H1 (cell line): ENCODE measurements at regions not wholly inside any gene's neighbourhood (a gene's known extent, or its start where the extent isn't known, plus 50 kb on each side); places are given as distances from the start of the nearest gene placed in this dataset.

Experiments
- CTCF ChIA-PET: fragments of 300-600 bp; sonication (Branson Sonifier 250); formaldehyde crosslinking; loops from one replicate; lab custom pipeline; 2021; ENCODE audit not compliant: partially characterized antibody; lab: Charles Lee
- POLR2A ChIA-PET: fragments of 300-600 bp; sonication (Branson Sonifier 250); formaldehyde crosslinking; loops from one replicate; lab custom pipeline; 2021; ENCODE audit warnings: inconsistent platforms; ENCODE audit not compliant: partially characterized antibody; lab: Charles Lee
- DNase-seq, 2 experiments: peaks; one replicate each; pipeline versions ENCODE4 v3.0.0 to v3.0.0-alpha.2; 2010 to 2022; ENCODE audit warnings: low spot score in 2 of 2, low read depth in 1 of 2, mixed read lengths in 1 of 2
- FAIRE-seq: peaks from 2 replicates; lab custom pipeline; 2011; peaks lifted over from hg19 to GRCh38; lab: Jason Lieb, UNC
- H2AFZ ChIP-seq: 2 replicates; pipeline ENCODE4 v1.8.1; 2012; ENCODE audit warnings: low read length, inconsistent platforms
- H2AK5ac ChIP-seq: 2 replicates; pipeline ENCODE4 v1.6.1; 2013; ENCODE audit warnings: low read depth, low read length
- H2BK120ac ChIP-seq: replicated peaks from 2 replicates; pipeline ENCODE3; 2013; ENCODE audit warnings: low read depth, low read length, inconsistent platforms
- H2BK12ac ChIP-seq: 2 replicates; pipeline ENCODE4 v1.6.1; 2013; ENCODE audit warnings: low read depth, low read length
- H2BK15ac ChIP-seq: 2 replicates; pipeline ENCODE4 v1.6.1; 2013; ENCODE audit warnings: low read length
- H2BK20ac ChIP-seq: 2 replicates; pipeline ENCODE4 v1.6.1; 2013; ENCODE audit warnings: low read length
- H2BK5ac ChIP-seq: 2 replicates; pipeline ENCODE4 v1.6.1; 2013; ENCODE audit warnings: low read depth, low read length
- H3K14ac ChIP-seq: 2 replicates; pipeline ENCODE4 v1.6.1; 2013; ENCODE audit warnings: inconsistent platforms; ENCODE audit not compliant: insufficient read length
- H3K18ac ChIP-seq: 2 replicates; pipeline ENCODE4 v1.6.1; 2013; ENCODE audit warnings: low read length; ENCODE audit errors: extremely low read depth
- H3K23ac ChIP-seq: 2 replicates; pipeline ENCODE4 v1.6.1; 2013; ENCODE audit warnings: inconsistent platforms; ENCODE audit not compliant: insufficient read length
- H3K23me2 ChIP-seq: 2 replicates; pipeline ENCODE4 v1.6.1; 2013; ENCODE audit warnings: low read depth, low read length
- H3K27ac ChIP-seq: 2 replicates; pipeline ENCODE4 v1.6.1; 2011; ENCODE audit warnings: low read depth, low read length, inconsistent platforms
- H3K27me3 ChIP-seq, 4 experiments: replicated peaks in 1 of 4; 1 replicate in 1 of 4; 2 replicates in 3 of 4; pipeline versions ENCODE4 v1.6.1 to v1.8.1; 2011 to 2013; ENCODE audit warnings: low read length in 3 of 4, mild to moderate bottlenecking in 3 of 4, inconsistent platforms in 2 of 4, mixed read lengths in 2 of 4, moderate library complexity in 1 of 4; ENCODE audit not compliant: control insufficient read depth in 3 of 4, insufficient read depth in 3 of 4; ENCODE audit errors: extremely low read depth in 1 of 4
- H3K36me3 ChIP-seq, 4 experiments: 2 replicates each; pipeline versions ENCODE4 v1.6.1 to v1.8.1; 2011 to 2013; ENCODE audit warnings: mild to moderate bottlenecking in 4 of 4, low read length in 3 of 4, moderate library complexity in 2 of 4, control low read depth in 1 of 4, inconsistent platforms in 1 of 4; ENCODE audit not compliant: insufficient read depth in 4 of 4, control insufficient read depth in 2 of 4
- H3K4ac ChIP-seq: replicated peaks from 2 replicates; pipeline ENCODE3; 2013; ENCODE audit warnings: low read length, low read depth, mixed read lengths, inconsistent platforms; ENCODE audit not compliant: insufficient read length
- H3K4me1 ChIP-seq, 4 experiments: replicated peaks in 1 of 4; 1 replicate in 1 of 4; 2 replicates in 3 of 4; pipeline versions ENCODE4 v1.6.1 to v1.8.1; 2011 to 2013; ENCODE audit warnings: low read length in 3 of 4, inconsistent platforms in 2 of 4, mixed read lengths in 1 of 4; ENCODE audit not compliant: insufficient read depth in 4 of 4, control insufficient read depth in 3 of 4
- H3K4me2 ChIP-seq, 2 experiments: 2 replicates each; pipeline versions ENCODE4 v1.6.1 to v1.8.1; 2011 to 2013; ENCODE audit warnings: low read depth in 2 of 2, low read length in 2 of 2, control low read depth in 1 of 2, inconsistent platforms in 1 of 2, mild to moderate bottlenecking in 1 of 2; ENCODE audit not compliant: insufficient read depth in 1 of 2
- H3K4me3 ChIP-seq, 4 experiments: fragments of 200-600, 300-600 bp in 1 of 4; sonication (generic), shearing (Covaris generic), sonication (Bioruptor Twin) in 1 of 4; 2 replicates each; pipeline versions ENCODE4 v1.5.1 to v1.8.1; 2011 to 2016; ENCODE audit warnings: low read length in 4 of 4, low read depth in 3 of 4, control low read depth in 2 of 4, inconsistent platforms in 2 of 4, mild to moderate bottlenecking in 2 of 4, mixed read lengths in 1 of 4, moderate library complexity in 1 of 4; ENCODE audit not compliant: insufficient read depth in 2 of 4; ENCODE audit errors: extremely low read depth in 1 of 4
- H3K56ac ChIP-seq: replicated peaks from 2 replicates; pipeline ENCODE3; 2013; ENCODE audit warnings: low read depth, mild to moderate bottlenecking, mixed read lengths, low read length, inconsistent platforms; ENCODE audit not compliant: insufficient read length
- H3K79me1 ChIP-seq: 2 replicates; pipeline ENCODE4 v1.6.1; 2013; ENCODE audit warnings: low read depth, low read length, control low read depth
- H3K79me2 ChIP-seq, 2 experiments: 2 replicates each; pipeline versions ENCODE4 v1.6.1 to v1.8.1; 2012 to 2013; ENCODE audit warnings: low read length in 2 of 2, mild to moderate bottlenecking in 2 of 2, inconsistent platforms in 1 of 2; ENCODE audit not compliant: insufficient read depth in 2 of 2, control insufficient read depth in 1 of 2
- H3K9ac ChIP-seq, 4 experiments: replicated peaks in 1 of 4; 1 replicate in 1 of 4; 2 replicates in 3 of 4; pipeline versions ENCODE4 v1.6.1 to v1.8.1; 2011 to 2013; ENCODE audit warnings: low read depth in 3 of 4, low read length in 3 of 4, control low read depth in 2 of 4, mild to moderate bottlenecking in 2 of 4, moderate library complexity in 2 of 4, inconsistent platforms in 1 of 4; ENCODE audit errors: extremely low read depth in 1 of 4
- H3K9me3 ChIP-seq, 2 experiments: 2 replicates each; pipeline versions ENCODE4 v1.6.1 to v1.8.1; 2012 to 2013; ENCODE audit warnings: mild to moderate bottlenecking in 2 of 2, moderate library complexity in 2 of 2, control low read depth in 1 of 2, inconsistent platforms in 1 of 2, low read depth in 1 of 2, low read length in 1 of 2, mixed read lengths in 1 of 2; ENCODE audit not compliant: insufficient read depth in 2 of 2
- H4K20me1 ChIP-seq, 2 experiments: replicated peaks in 1 of 2; 2 replicates each; pipeline versions ENCODE3 to v1.8.1; 2011 to 2013; ENCODE audit warnings: inconsistent platforms in 2 of 2, low read length in 2 of 2, mild to moderate bottlenecking in 1 of 2; ENCODE audit not compliant: insufficient read depth in 2 of 2, control insufficient read depth in 1 of 2
- H4K5ac ChIP-seq: 2 replicates; pipeline ENCODE4 v1.6.1; 2013; ENCODE audit warnings: low read length, low read depth, mixed read lengths, inconsistent platforms; ENCODE audit not compliant: insufficient read length
- H4K8ac ChIP-seq: 2 replicates; pipeline ENCODE4 v1.8.0; 2013; ENCODE audit warnings: mild to moderate bottlenecking, moderate library complexity, low read length, inconsistent platforms; ENCODE audit not compliant: insufficient read depth; ENCODE audit errors: extremely low read depth
- H4K91ac ChIP-seq: replicated peaks from 2 replicates; pipeline ENCODE3; 2013; ENCODE audit warnings: low read length, mixed read lengths, inconsistent platforms; ENCODE audit not compliant: insufficient read length
- BACH1 ChIP-seq: IDR thresholded peaks from 2 replicates; pipeline ENCODE4 v1.6.1; 2012; ENCODE audit warnings: low read length, improper control_type of control experiment
- CBX8 ChIP-seq: fragments of 300-800, 300-1000 bp; sonication (generic); IDR thresholded peaks from 2 replicates; pipeline ENCODE4 v1.7.1; 2016; ENCODE audit warnings: low read depth, low read length, borderline replicate concordance
- CEBPB ChIP-seq: IDR thresholded peaks from 2 replicates; pipeline ENCODE4 v1.6.1; 2012; ENCODE audit warnings: low read depth, low read length
- KDM5A ChIP-seq: fragments of 200-600 bp; IDR thresholded peaks from 2 replicates; pipeline ENCODE4 v1.7.1; 2012; ENCODE audit warnings: mild to moderate bottlenecking, low read length, inconsistent platforms, mixed read lengths
- PHF8 ChIP-seq: fragments of 200-600 bp; sonication (generic); conservative IDR thresholded peaks from 2 replicates; pipeline ENCODE4 v1.7.1; 2012; ENCODE audit warnings: low read depth, mild to moderate bottlenecking, inconsistent platforms, low read length, moderate library complexity
- POLR2AphosphoS5 ChIP-seq: IDR thresholded peaks from 2 replicates; pipeline ENCODE4 v1.6.1; 2011; ENCODE audit warnings: low read depth, low read length
- WGBS, 2 experiments: shearing (Covaris generic) in 1 of 2; methylation state at CpG; one replicate each; pipeline versions ENCODE4 v1.1.6 to v1.1.7; 2013 to 2015; ENCODE audit warnings: low lambda C conversion rate in 2 of 2, mixed read lengths in 2 of 2, inconsistent platforms in 1 of 2, low coverage in 1 of 2, missing lambda C conversion rate in 1 of 2; ENCODE audit not compliant: insufficient replicate concordance in 2 of 2, insufficient coverage in 1 of 2, insufficient read length in 1 of 2; ENCODE audit errors: extremely low coverage in 1 of 2, missing lambda C conversion rate in 1 of 2; 5-methylcytosine and 5-hydroxymethylcytosine counted together
- TF ChIP-seq, protein P1 (sequence below), 3 experiments: IDR thresholded peaks; 1 replicate in 2 of 3; 2 replicates in 1 of 3; pipeline versions ENCODE4 v1.5.1 to v1.6.1; 2011; ENCODE audit warnings: low read length in 3 of 3, mild to moderate bottlenecking in 3 of 3, inconsistent platforms in 2 of 3, low read depth in 1 of 3, moderate library complexity in 1 of 3; ENCODE audit not compliant: insufficient read depth in 1 of 3; ENCODE audit errors: control extremely low read depth in 1 of 3

DNA sequence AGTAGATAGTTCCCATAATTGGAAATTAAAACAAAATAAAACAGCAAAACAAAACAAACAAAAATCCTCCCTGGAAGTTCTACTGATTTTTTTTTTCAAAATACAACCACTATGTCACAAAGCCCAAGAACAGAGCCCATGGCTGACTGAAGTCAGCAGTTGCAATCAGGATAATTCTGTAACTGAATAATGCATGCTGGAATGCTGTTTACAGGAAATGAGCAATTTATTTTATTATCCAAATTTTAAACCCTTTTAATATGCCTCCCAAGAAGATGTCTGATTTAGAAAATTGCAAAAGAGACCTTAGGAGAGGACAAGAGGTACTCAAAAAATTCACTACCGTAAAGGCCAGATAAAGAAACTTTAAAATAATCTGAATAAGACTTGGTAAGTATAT lies 578.2 kb downstream of the TOX3 start:
- Histone ChIP-seq H3K18ac (no peak overlapping the region), H3K14ac (no peak overlapping the region), H4K8ac (no peak overlapping the region), H2BK120ac (no peak overlapping the region), H2BK15ac (no peak overlapping the region), H2AK5ac (no peak overlapping the region), H3K79me2 (no peaks in the 10 kb centered on the region), H3K4me2 (no peak overlapping the region), H3K4ac (no peak overlapping the region), H2BK20ac (no peak overlapping the region), H2BK12ac (no peak overlapping the region), H3K27me3 (no peaks in the 10 kb centered on the region), H4K91ac (no peak overlapping the region), H3K23me2 (no peaks in the 10 kb centered on the region; the same call in 1 of the 2 replicates), H2BK5ac (no peak overlapping the region), H3K4me3 (no peak overlapping the region), H3K36me3 (no peaks in the 10 kb centered on the region), H3K79me1 (no peaks in the 10 kb centered on the region), H3K4me1 (peaks cover 0 to 8% (median under 1%) of the 10 kb centered on the region in 4 experiments; a peak in 2 of 7 replicates), H2AFZ (no peak overlapping the region), H3K9me3 (no peaks in the 10 kb centered on the region), H3K27ac (no peak overlapping the region), H3K56ac (no peak overlapping the region), H3K23ac (no peak overlapping the region), H4K5ac (no peak overlapping the region), H3K9ac (no peak overlapping the region), H4K20me1 (no peaks in the 10 kb centered on the region)
- TF ChIP-seq POLR2AphosphoS5 (no peak), CEBPB (no peak), BACH1 (no peak), CBX8 (no peak), KDM5A (no peak), PHF8 (no peak)
- TF ChIP-seq, protein P1, sequence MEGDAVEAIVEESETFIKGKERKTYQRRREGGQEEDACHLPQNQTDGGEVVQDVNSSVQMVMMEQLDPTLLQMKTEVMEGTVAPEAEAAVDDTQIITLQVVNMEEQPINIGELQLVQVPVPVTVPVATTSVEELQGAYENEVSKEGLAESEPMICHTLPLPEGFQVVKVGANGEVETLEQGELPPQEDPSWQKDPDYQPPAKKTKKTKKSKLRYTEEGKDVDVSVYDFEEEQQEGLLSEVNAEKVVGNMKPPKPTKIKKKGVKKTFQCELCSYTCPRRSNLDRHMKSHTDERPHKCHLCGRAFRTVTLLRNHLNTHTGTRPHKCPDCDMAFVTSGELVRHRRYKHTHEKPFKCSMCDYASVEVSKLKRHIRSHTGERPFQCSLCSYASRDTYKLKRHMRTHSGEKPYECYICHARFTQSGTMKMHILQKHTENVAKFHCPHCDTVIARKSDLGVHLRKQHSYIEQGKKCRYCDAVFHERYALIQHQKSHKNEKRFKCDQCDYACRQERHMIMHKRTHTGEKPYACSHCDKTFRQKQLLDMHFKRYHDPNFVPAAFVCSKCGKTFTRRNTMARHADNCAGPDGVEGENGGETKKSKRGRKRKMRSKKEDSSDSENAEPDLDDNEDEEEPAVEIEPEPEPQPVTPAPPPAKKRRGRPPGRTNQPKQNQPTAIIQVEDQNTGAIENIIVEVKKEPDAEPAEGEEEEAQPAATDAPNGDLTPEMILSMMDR (IDR thresholded peaks at IDR 0.05; ENCODE audit: control extremely low read depth in 1 of 3, insufficient read depth in 1 of 3, low read depth in 1 of 3, low read length in 3 of 3) = no peak
- DNase-seq (no peak), FAIRE-seq (no peak)
- POLR2A ChIA-PET = interaction anchor here (0.6 kb wide), 1 partner anchor 22 kb away, joined by 4 read pairs; no protein-coding TSS in a partner anchor
- CTCF ChIA-PET = interaction anchor here (0.6 to 22.6 kb wide), 3 partner anchors 27 to 155 kb away, joined by 3 to 424 read pairs (median 7); no protein-coding TSS in a partner anchor
- WGBS, 2 experiments = 92% methylated on average over 1 of the region's 1 CpG; no CpG with 5 or more reads in 1 of the 2 experiments
